K562 (cell line): ENCODE measurements at regions not wholly inside any gene's neighbourhood (a gene's known extent, or its start where the extent isn't known, plus 50 kb on each side); places are given as distances from the start of the nearest gene placed in this dataset.
A peak's percentile ranks its signal among the peaks of the same experiment; 100 is the strongest.

Experiments used
- BRF1 ChIP-seq: IDR thresholded peaks from 3 replicates; pipeline ENCODE4 v1.6.1; 2011; ENCODE audit warnings: borderline replicate concordance, mild to moderate bottlenecking; ENCODE audit not compliant: insufficient read length; ENCODE audit errors: extremely low read depth
- HCFC1 ChIP-seq: IDR thresholded peaks from 2 replicates; pipeline ENCODE4 v1.6.1; 2012; ENCODE audit warnings: low read depth, low read length, improper control_type of control experiment
- SMARCC2 ChIP-seq: fragments of 450-650 bp; IDR thresholded peaks from 2 replicates; pipeline ENCODE4 v1.6.1; 2017; ENCODE audit warnings: antibody characterized with exemption, moderate library complexity, mild to moderate bottlenecking, low read depth
- UBTF ChIP-seq, 2 experiments: IDR thresholded peaks; 2 replicates each; pipeline ENCODE4 v1.6.1; 2012; ENCODE audit warnings: improper control_type of control experiment in 2 of 2, low read depth in 2 of 2, low read length in 2 of 2, borderline replicate concordance in 1 of 2
- ZNF431 ChIP-seq: sonication (generic); formaldehyde crosslinking; IDR thresholded peaks from 2 replicates; pipeline ENCODE4 v1.8.0; 2022; ENCODE audit warnings: mild to moderate bottlenecking, missing genetic modification reagents
- TF ChIP-seq, protein P1 (sequence below), 3 experiments: IDR thresholded peaks in 2 of 3; conservative IDR thresholded peaks in 1 of 3; 2 replicates each; pipeline ENCODE4 v1.5.1; 2011 to 2012; ENCODE audit warnings: low read length in 3 of 3, mild to moderate bottlenecking in 3 of 3, control low read depth in 2 of 3, improper control_type of control experiment in 1 of 3, inconsistent platforms in 1 of 3, low read depth in 1 of 3, mixed read lengths in 1 of 3, moderate library complexity in 1 of 3; ENCODE audit not compliant: insufficient read depth in 2 of 3

GRCh38 chr12:59113831-59114615 lies 193.7 kb upstream of the LRIG3 start:
- TF ChIP-seq ZNF431 (CRISPR knock-in tag) (no peak), UBTF (IDR thresholded peaks at IDR 0.05; ENCODE audit: borderline replicate concordance in 1 of 2, low read depth in 2 of 2, low read length in 2 of 2) (no peak), BRF1 (no peak), HCFC1 (no peak), SMARCC2 (no peak)
- TF ChIP-seq, protein P1, sequence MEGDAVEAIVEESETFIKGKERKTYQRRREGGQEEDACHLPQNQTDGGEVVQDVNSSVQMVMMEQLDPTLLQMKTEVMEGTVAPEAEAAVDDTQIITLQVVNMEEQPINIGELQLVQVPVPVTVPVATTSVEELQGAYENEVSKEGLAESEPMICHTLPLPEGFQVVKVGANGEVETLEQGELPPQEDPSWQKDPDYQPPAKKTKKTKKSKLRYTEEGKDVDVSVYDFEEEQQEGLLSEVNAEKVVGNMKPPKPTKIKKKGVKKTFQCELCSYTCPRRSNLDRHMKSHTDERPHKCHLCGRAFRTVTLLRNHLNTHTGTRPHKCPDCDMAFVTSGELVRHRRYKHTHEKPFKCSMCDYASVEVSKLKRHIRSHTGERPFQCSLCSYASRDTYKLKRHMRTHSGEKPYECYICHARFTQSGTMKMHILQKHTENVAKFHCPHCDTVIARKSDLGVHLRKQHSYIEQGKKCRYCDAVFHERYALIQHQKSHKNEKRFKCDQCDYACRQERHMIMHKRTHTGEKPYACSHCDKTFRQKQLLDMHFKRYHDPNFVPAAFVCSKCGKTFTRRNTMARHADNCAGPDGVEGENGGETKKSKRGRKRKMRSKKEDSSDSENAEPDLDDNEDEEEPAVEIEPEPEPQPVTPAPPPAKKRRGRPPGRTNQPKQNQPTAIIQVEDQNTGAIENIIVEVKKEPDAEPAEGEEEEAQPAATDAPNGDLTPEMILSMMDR (IDR thresholded peaks at IDR 0.05 in 2 of 3, conservative IDR thresholded peaks at IDR 0.05 in 1 of 3; ENCODE audit: insufficient read depth in 2 of 3, low read depth in 1 of 3, low read length in 3 of 3), result peak; percentile 46 to 74 (median 70)
